ENCODE measurements at regions not wholly inside any gene's neighbourhood (a gene's known extent, or its start where the extent isn't known, plus 50 kb on each side); places are given as distances from the start of the nearest gene placed in this dataset.

DNA sequence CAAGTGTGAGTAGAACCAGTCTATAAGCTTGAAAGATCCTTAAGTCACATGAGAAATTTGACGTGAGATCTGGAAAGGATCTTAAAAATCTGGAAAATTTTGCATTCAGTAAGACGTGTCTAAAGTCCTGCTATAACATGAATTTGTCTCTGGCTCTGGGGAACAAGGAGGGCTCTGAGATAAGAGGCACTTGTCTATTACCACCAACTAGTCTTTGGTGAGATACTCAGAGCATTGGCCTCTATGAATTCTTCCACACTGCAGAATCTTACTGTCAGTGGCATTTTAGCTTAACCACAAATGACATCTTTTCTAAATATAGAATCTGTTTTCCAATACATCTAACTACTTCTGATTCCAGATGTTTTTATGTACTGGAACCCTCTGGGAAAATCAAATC is 1504.5 kb downstream of the DPP10 start:
- Histone ChIP-seq H3K4me3 (replicated peaks in 1 of 3; ENCODE audit: low read depth in 2 of 3, low read length in 3 of 3) (no peak overlapping the region), H3K27ac (ENCODE audit: low read depth in 1 of 2, low read length in 2 of 2) (no peak overlapping the region), H3K79me2 (ENCODE audit: insufficient read depth, low read length) (no peaks in the 10 kb centered on the region), H3K4me2 (replicated peaks; ENCODE audit: extremely low read depth, low read length, poor library complexity, severe bottlenecking) (no peak overlapping the region), H3K9me3 (replicated peaks in 1 of 2; ENCODE audit: control insufficient read depth in 1 of 2, insufficient read depth in 1 of 2, low read length in 2 of 2) (peaks cover 0 to 3% of the 10 kb centered on the region in 2 donors), H3K36me3 (replicated peaks in 1 of 2; ENCODE audit: control insufficient read depth in 1 of 2, insufficient read depth in 2 of 2, low read length in 2 of 2) (no peaks in the 10 kb centered on the region), H3K27me3 (ENCODE audit: control insufficient read depth in 2 of 2, insufficient read depth in 2 of 2, low read length in 2 of 2) (no peaks in the 10 kb centered on the region), H4K20me1 (ENCODE audit: insufficient read depth, low read length) (no peaks in the 10 kb centered on the region), H2AFZ (ENCODE audit: insufficient read depth, low read depth, low read length, poor library complexity, severe bottlenecking) (no peak overlapping the region), H3K4me1 (ENCODE audit: control insufficient read depth in 1 of 2, insufficient read depth in 2 of 2, low read length in 2 of 2) (no peaks in the 10 kb centered on the region), H3K9ac (ENCODE audit: insufficient read depth, low read length, poor library complexity, severe bottlenecking) (no peak overlapping the region)
- Mint-ChIP-seq H3K4me1 (no peaks in the 10 kb centered on the region), H3K27ac (no peak overlapping the region), H3K4me3 (no peak overlapping the region), H3K9me3 (peaks cover 0 to 5% (median 2%) of the 10 kb centered on the region in 7 donors), H3K27me3 (ENCODE audit: low read depth in 3 of 3) (no peaks in the 10 kb centered on the region), H3K36me3 (no peaks in the 10 kb centered on the region)
- TF ChIP-seq, protein P1, sequence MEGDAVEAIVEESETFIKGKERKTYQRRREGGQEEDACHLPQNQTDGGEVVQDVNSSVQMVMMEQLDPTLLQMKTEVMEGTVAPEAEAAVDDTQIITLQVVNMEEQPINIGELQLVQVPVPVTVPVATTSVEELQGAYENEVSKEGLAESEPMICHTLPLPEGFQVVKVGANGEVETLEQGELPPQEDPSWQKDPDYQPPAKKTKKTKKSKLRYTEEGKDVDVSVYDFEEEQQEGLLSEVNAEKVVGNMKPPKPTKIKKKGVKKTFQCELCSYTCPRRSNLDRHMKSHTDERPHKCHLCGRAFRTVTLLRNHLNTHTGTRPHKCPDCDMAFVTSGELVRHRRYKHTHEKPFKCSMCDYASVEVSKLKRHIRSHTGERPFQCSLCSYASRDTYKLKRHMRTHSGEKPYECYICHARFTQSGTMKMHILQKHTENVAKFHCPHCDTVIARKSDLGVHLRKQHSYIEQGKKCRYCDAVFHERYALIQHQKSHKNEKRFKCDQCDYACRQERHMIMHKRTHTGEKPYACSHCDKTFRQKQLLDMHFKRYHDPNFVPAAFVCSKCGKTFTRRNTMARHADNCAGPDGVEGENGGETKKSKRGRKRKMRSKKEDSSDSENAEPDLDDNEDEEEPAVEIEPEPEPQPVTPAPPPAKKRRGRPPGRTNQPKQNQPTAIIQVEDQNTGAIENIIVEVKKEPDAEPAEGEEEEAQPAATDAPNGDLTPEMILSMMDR (IDR thresholded peaks at IDR 0.05) = no peak
- WGBS (ENCODE audit: insufficient coverage) = 100% methylated on average over 1 of the region's 2 CpGs
- intact Hi-C loops (cut with micrococcal nuclease) = no loop called here
- DNase-seq = no peak

DNA sequence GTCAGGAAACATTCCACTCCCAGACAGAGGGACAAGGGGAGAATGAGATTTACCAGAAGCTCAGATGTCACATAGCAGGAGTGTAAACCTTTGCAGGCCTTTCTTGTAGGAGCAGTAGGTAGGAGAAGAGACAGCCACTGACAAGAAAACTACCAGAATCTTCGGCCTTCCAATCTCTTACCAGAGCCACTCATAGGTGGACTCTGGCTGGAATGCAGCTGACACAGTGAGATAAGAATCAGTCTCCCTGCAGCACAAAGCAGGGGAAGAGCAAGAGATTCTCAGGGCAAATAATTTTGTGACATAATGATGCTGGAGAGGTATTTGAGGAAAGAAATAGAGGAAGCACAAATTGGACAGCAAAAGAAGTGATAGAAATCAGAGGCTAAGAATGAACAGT is 1534.5 kb downstream of the DPP10 start:
- Histone ChIP-seq H3K4me3 (replicated peaks in 1 of 3; ENCODE audit: low read depth in 2 of 3, low read length in 3 of 3) (no peak overlapping the region), H3K36me3 (replicated peaks in 1 of 2; ENCODE audit: control insufficient read depth in 1 of 2, insufficient read depth in 2 of 2, low read length in 2 of 2) (no peaks in the 10 kb centered on the region), H3K27ac (ENCODE audit: low read depth in 1 of 2, low read length in 2 of 2) (no peak overlapping the region), H2AFZ (ENCODE audit: insufficient read depth, low read depth, low read length, poor library complexity, severe bottlenecking) (no peak overlapping the region), H3K4me1 (ENCODE audit: control insufficient read depth in 1 of 2, insufficient read depth in 2 of 2, low read length in 2 of 2) (no peaks in the 10 kb centered on the region), H3K9me3 (replicated peaks in 1 of 2; ENCODE audit: control insufficient read depth in 1 of 2, insufficient read depth in 1 of 2, low read length in 2 of 2) (peaks cover 0 to 9% of the 10 kb centered on the region in 2 donors), H3K9ac (ENCODE audit: insufficient read depth, low read length, poor library complexity, severe bottlenecking) (no peak overlapping the region), H3K79me2 (ENCODE audit: insufficient read depth, low read length) (no peaks in the 10 kb centered on the region), H4K20me1 (ENCODE audit: insufficient read depth, low read length) (no peaks in the 10 kb centered on the region), H3K27me3 (ENCODE audit: control insufficient read depth in 2 of 2, insufficient read depth in 2 of 2, low read length in 2 of 2) (no peaks in the 10 kb centered on the region), H3K4me2 (replicated peaks; ENCODE audit: extremely low read depth, low read length, poor library complexity, severe bottlenecking) (no peak overlapping the region)
- H3K4me1 Mint-ChIP-seq = no peaks in the 10 kb centered on the region
- no peak for DNase-seq
- peaks cover 1 to 9% (median 5%) of the 10 kb centered on the region in 7 donors for H3K9me3 Mint-ChIP-seq
- no CpG with 5 or more reads among the region's 1 CpG for whole genome bisulfite sequencing (ENCODE audit: insufficient coverage)
- H3K36me3 Mint-ChIP-seq = no peaks in the 10 kb centered on the region
- H3K27ac Mint-ChIP-seq = no peak overlapping the region
- H3K27me3 Mint-ChIP-seq (ENCODE audit: low read depth in 3 of 3) = no peaks in the 10 kb centered on the region
- intact Hi-C loops (cut with micrococcal nuclease) = no loop called here
- TF ChIP-seq, protein P1 (IDR thresholded peaks at IDR 0.05) = no peak
- H3K4me3 Mint-ChIP-seq = no peak overlapping the region
